KMS-11 (cell line): ENCODE measurements at regions not wholly inside any gene's neighbourhood (a gene's known extent, or its start where the extent isn't known, plus 50 kb on each side); places are given as distances from the start of the nearest gene placed in this dataset.

ENCODE experiments used
- H2AFZ ChIP-seq: fragments of 200-600 bp; sonication (generic); 2 replicates; pipeline ENCODE4 v1.6.1; 2016; ENCODE audit warnings: antibody characterized with exemption, mixed run types, low read depth
- H3K27ac ChIP-seq: fragments of 200-600 bp; sonication (generic); 2 replicates; pipeline ENCODE4 v1.6.1; 2016; ENCODE audit warnings: mild to moderate bottlenecking, mixed run types
- H3K27me3 ChIP-seq: fragments of 200-600 bp; sonication (generic); 2 replicates; pipeline ENCODE4 v1.6.1; 2017; ENCODE audit warnings: mild to moderate bottlenecking, low read depth, mixed run types, moderate library complexity; ENCODE audit not compliant: insufficient read depth
- H3K36me3 ChIP-seq: fragments of 200-600 bp; sonication (generic); 2 replicates; pipeline ENCODE4 v1.6.1; 2017; ENCODE audit warnings: mild to moderate bottlenecking, mixed run types; ENCODE audit not compliant: insufficient read depth
- H3K4me1 ChIP-seq: fragments of 200-600 bp; sonication (generic); 2 replicates; pipeline ENCODE4 v1.6.1; 2016; ENCODE audit warnings: mild to moderate bottlenecking, low read depth, mixed run types; ENCODE audit not compliant: poor library complexity, severe bottlenecking
- H3K4me2 ChIP-seq: fragments of 200-600 bp; sonication (generic); 2 replicates; pipeline ENCODE4 v1.7.0; 2016; ENCODE audit warnings: mild to moderate bottlenecking, mixed run types
- H3K4me3 ChIP-seq: fragments of 200-600 bp; sonication (generic); IDR thresholded peaks from 2 replicates; pipeline ENCODE4 v1.6.1; 2017; ENCODE audit warnings: low read depth, low read length, mixed read lengths; ENCODE audit not compliant: insufficient read depth
- H3K79me2 ChIP-seq: fragments of 200-600 bp; sonication (generic); 2 replicates; pipeline ENCODE4 v1.6.1; 2016; ENCODE audit warnings: low read depth, mixed run types; ENCODE audit not compliant: insufficient read depth
- H3K9ac ChIP-seq: fragments of 200-600 bp; sonication (generic); 2 replicates; pipeline ENCODE4 v1.6.1; 2016; ENCODE audit warnings: mild to moderate bottlenecking, mixed run types
- H4K20me1 ChIP-seq: fragments of 200-600 bp; sonication (generic); 2 replicates; pipeline ENCODE4 v1.6.1; 2016; ENCODE audit warnings: mild to moderate bottlenecking, mixed run types; ENCODE audit not compliant: insufficient read depth
- TF ChIP-seq, protein P1 (sequence below): fragments of 200-600 bp; sonication (generic); conservative IDR thresholded peaks from 2 replicates; pipeline ENCODE4 v1.6.1; 2017; ENCODE audit warnings: low read depth, mild to moderate bottlenecking, antibody characterized with exemption, low read length, moderate library complexity, mixed read lengths

DNA sequence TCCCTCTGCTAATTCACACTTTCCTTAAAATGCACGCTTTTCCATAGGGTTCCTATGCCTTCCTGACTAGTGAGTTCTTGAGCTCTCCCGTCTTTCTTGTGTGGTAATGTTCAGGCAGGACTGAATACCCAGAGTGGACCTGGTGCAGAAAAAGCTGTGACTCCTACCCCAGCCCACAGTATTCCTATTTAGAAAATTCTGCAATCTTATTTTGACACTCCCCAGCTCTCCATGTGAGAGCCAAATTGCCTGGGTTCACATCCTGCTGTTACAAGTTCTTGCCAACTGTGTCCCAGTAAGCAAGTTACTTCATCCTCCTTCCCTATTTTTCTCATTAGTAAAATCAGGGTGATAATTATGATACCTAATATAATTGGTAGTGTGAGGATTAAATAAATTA lies 290.8 kb upstream of the SLCO3A1 start:
- Histone ChIP-seq H3K9ac (no peak overlapping the region), H3K4me1 (no peaks in the 10 kb centered on the region), H3K79me2 (no peaks in the 10 kb centered on the region), H3K27ac (no peak overlapping the region), H4K20me1 (no peaks in the 10 kb centered on the region), H3K4me2 (no peak overlapping the region), H2AFZ (no peak overlapping the region), H3K36me3 (no peaks in the 10 kb centered on the region), H3K27me3 (no peaks in the 10 kb centered on the region), H3K4me3 (no peak overlapping the region)
- TF ChIP-seq, protein P1, sequence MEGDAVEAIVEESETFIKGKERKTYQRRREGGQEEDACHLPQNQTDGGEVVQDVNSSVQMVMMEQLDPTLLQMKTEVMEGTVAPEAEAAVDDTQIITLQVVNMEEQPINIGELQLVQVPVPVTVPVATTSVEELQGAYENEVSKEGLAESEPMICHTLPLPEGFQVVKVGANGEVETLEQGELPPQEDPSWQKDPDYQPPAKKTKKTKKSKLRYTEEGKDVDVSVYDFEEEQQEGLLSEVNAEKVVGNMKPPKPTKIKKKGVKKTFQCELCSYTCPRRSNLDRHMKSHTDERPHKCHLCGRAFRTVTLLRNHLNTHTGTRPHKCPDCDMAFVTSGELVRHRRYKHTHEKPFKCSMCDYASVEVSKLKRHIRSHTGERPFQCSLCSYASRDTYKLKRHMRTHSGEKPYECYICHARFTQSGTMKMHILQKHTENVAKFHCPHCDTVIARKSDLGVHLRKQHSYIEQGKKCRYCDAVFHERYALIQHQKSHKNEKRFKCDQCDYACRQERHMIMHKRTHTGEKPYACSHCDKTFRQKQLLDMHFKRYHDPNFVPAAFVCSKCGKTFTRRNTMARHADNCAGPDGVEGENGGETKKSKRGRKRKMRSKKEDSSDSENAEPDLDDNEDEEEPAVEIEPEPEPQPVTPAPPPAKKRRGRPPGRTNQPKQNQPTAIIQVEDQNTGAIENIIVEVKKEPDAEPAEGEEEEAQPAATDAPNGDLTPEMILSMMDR: no peak

DNA sequence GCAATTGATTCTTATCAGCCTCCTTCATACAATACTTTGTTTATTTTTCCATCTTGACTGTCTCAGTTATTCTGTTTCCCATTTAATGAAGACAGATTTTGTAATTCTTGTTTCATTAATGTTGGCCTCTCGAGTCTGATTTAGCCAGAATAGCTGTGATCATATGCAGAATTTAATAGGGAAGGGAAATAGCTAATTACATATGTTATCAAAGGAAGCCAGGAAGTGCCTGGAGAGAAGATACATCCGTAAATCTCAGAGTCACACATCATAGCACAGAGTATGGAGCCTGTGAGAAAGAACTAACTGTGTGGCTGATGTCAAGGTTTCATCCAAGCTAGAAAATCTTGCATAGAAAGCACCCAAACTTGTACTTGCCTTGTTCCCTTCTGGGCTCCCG lies 288.9 kb upstream of the SLCO3A1 start:
- TF ChIP-seq, protein P1: no peak
- no peaks in the 10 kb centered on the region for H3K79me2 ChIP-seq
- H3K4me2 ChIP-seq: no peak overlapping the region
- no peaks in the 10 kb centered on the region for H3K4me1 ChIP-seq
- H3K27me3 ChIP-seq: no peaks in the 10 kb centered on the region
- no peaks in the 10 kb centered on the region for H3K36me3 ChIP-seq
- H3K9ac ChIP-seq: no peak overlapping the region
- no peak overlapping the region for H2AFZ ChIP-seq
- H3K27ac ChIP-seq: no peak overlapping the region
- no peak overlapping the region for H3K4me3 ChIP-seq
- H4K20me1 ChIP-seq: no peaks in the 10 kb centered on the region

DNA sequence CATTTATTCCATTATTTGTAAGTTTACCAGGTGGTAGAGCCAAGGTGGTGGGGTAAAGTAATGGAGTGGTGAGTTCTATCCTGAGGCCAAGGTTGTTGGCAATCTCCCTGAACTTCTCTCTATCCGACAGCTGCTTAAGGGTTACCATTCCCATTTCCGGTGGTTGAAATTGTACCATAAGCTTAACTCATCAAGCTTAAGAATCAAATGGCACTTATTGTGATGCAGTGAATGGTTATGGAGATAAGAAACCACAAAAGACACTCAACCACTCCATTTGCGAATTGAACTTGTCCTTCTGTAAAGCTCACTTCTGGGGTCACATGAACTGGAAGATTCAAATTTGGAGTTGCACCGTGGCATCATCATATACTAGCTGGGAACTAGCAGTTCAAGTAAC lies 287.4 kb upstream of the SLCO3A1 start:
- Histone ChIP-seq H3K36me3 (no peaks in the 10 kb centered on the region), H3K9ac (no peak overlapping the region), H3K79me2 (no peaks in the 10 kb centered on the region), H4K20me1 (no peaks in the 10 kb centered on the region), H3K27ac (no peak overlapping the region), H3K27me3 (no peaks in the 10 kb centered on the region), H3K4me2 (no peak overlapping the region), H3K4me3 (no peak overlapping the region), H3K4me1 (no peaks in the 10 kb centered on the region), H2AFZ (no peak overlapping the region)
- TF ChIP-seq, protein P1: no peak

DNA sequence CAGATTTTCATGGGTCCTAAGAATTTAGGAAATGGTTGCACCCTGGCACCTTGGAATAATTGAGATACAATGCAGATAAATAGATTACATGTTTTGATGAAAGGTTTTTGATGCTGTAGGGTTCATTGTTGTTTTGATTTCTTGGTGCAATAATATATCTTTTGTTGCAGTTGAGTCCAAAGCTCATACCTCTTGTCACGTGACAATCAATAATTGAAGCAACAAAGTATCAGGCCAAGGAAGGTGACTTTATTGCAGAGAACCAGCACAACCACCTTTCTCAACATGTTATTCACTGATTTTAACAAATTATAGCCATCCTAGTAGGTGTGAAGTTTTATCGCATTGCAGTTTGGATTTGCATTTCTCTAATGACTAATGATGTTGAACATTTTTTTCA lies 285.5 kb upstream of the SLCO3A1 start:
- Histone ChIP-seq H4K20me1 (no peaks in the 10 kb centered on the region), H3K4me2 (no peak overlapping the region), H3K27ac (no peak overlapping the region), H2AFZ (no peak overlapping the region), H3K9ac (no peak overlapping the region), H3K4me3 (no peak overlapping the region), H3K4me1 (no peaks in the 10 kb centered on the region), H3K27me3 (no peaks in the 10 kb centered on the region), H3K36me3 (no peaks in the 10 kb centered on the region), H3K79me2 (no peaks in the 10 kb centered on the region)
- TF ChIP-seq, protein P1: no peak

DNA sequence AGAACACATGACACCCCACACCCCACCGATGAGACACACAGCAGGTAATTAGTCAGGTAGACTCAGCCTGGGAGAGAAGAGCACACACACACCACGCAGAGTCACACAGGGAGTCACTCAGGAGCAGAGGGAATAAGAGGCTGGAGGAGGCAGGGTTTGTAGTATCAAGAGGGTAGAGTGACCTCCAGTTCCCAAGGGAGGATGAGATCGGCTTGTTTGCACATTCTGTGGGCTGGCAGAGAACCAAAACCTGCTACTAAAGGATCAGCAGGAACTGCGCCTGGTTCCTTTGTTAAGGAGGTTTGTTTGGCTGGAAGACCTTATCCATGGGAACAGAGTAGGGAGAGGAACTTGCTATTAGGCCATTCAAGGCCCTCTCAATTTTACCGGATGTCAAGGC lies 281.4 kb upstream of the SLCO3A1 start:
- TF ChIP-seq, protein P1: no peak
- Histone ChIP-seq H3K79me2 (no peaks in the 10 kb centered on the region), H2AFZ (no peak overlapping the region), H4K20me1 (no peaks in the 10 kb centered on the region), H3K9ac (no peak overlapping the region), H3K4me1 (no peaks in the 10 kb centered on the region), H3K27me3 (no peaks in the 10 kb centered on the region), H3K4me2 (no peak overlapping the region), H3K4me3 (no peak overlapping the region), H3K27ac (no peak overlapping the region), H3K36me3 (no peaks in the 10 kb centered on the region)
